Caki2 (cell line): ENCODE measurements at regions not wholly inside any gene's neighbourhood (a gene's known extent, or its start where the extent isn't known, plus 50 kb on each side); places are given as distances from the start of the nearest gene placed in this dataset.
"Not testable (repeated sequence)": the region's sequence is repeated elsewhere in the genome, so short reads cannot be mapped to it uniquely, and the experiment has no call there.

ENCODE experiments used
- DNase-seq: peaks from one replicate; pipeline ENCODE4 v3.0.0-alpha.2; 2015; ENCODE audit warnings: low read depth
- in situ Hi-C: cut with HindIII; loops from 2 replicates; pipeline ENCODE4 v1.10.0; 2016; ENCODE audit warnings: low sequenced_read_pairs, low pct_unique_long_range_greater_than_20kb, mixed read lengths

GRCh38 chr3:10709110-10709781, 106.8 kb upstream of the SLC6A11 start:
- in situ Hi-C loops: no loop called here
- DNase-seq: no peak

- in situ Hi-C loops: no loop called here
- no peak for DNase-seq
Measured at GRCh38 chr3:10712121-10712520, 103.9 kb upstream of the SLC6A11 start.

GRCh38 chr3:10713656-10714055, 102.4 kb upstream of the SLC6A11 start:
- in situ Hi-C loops: no loop called here
- no peak for DNase-seq

- in situ Hi-C loops: no loop called here
- no peak for DNase-seq
Measured at GRCh38 chr3:10715886-10716285, 100.1 kb upstream of the SLC6A11 start.

- in situ Hi-C loops: no loop called here
- no peak for DNase-seq
Measured at GRCh38 chr3:10716964-10717363, 99.1 kb upstream of the SLC6A11 start.

- no peak for DNase-seq
- in situ Hi-C loops: no loop called here
Measured at GRCh38 chr3:10717756-10718155, 98.3 kb upstream of the SLC6A11 start.

GRCh38 chr3:10721101-10721500, 94.9 kb upstream of the SLC6A11 start:
- in situ Hi-C loops: no loop called here
- no peak for DNase-seq

GRCh38 chr3:10722911-10723310, 93.1 kb upstream of the SLC6A11 start:
- in situ Hi-C loops: no loop called here

GRCh38 chr3:10723991-10724390, 92.0 kb upstream of the SLC6A11 start:
- DNase-seq: no peak
- in situ Hi-C loops: no loop called here

More at GRCh38 chr3:10722911-10723310, 93.1 kb upstream of the SLC6A11 start:
- no peak for DNase-seq

GRCh38 chr3:10725067-10725466, 91.0 kb upstream of the SLC6A11 start:
- in situ Hi-C loops: no loop called here

GRCh38 chr3:10725846-10726245, 90.2 kb upstream of the SLC6A11 start:
- in situ Hi-C loops: no loop called here
- DNase-seq: no peak

More at GRCh38 chr3:10725067-10725466, 91.0 kb upstream of the SLC6A11 start:
- no peak for DNase-seq

- in situ Hi-C loops: no loop called here
- no peak for DNase-seq
Measured at GRCh38 chr3:10726787-10727186, 89.2 kb upstream of the SLC6A11 start.

- in situ Hi-C loops: no loop called here
Measured at GRCh38 chr3:10729439-10729838, 86.6 kb upstream of the SLC6A11 start.

GRCh38 chr3:10732292-10732691, 83.7 kb upstream of the SLC6A11 start:
- in situ Hi-C loops: no loop called here
- DNase-seq: no peak

More at GRCh38 chr3:10729439-10729838, 86.6 kb upstream of the SLC6A11 start:
- no peak for DNase-seq

- in situ Hi-C loops: no loop called here
- no peak for DNase-seq
Measured at GRCh38 chr3:10733297-10733696, 82.7 kb upstream of the SLC6A11 start.

GRCh38 chr3:10736444-10736843, 79.6 kb upstream of the SLC6A11 start:
- DNase-seq, in situ Hi-C loops: not testable (repeated sequence)

GRCh38 chr3:10737785-10738184, 78.2 kb upstream of the SLC6A11 start:
- in situ Hi-C loops: no loop called here
- DNase-seq: no peak

GRCh38 chr3:10738688-10739372, 77.2 kb upstream of the SLC6A11 start:
- in situ Hi-C loops: no loop called here

GRCh38 chr3:10740954-10741353, 75.1 kb upstream of the SLC6A11 start:
- in situ Hi-C loops: no loop called here
- no peak for DNase-seq

More at GRCh38 chr3:10738688-10739372, 77.2 kb upstream of the SLC6A11 start:
- DNase-seq: peak; percentile 68
